Body of pancreas (tissue), 4 donors: ENCODE measurements at regions not wholly inside any gene's neighbourhood (a gene's known extent, or its start where the extent isn't known, plus 50 kb on each side); places are given as distances from the start of the nearest gene placed in this dataset.

ENCODE experiments used
- ATAC-seq: fragments of 150-250 bp; one replicate; pipeline ENCODE4 v1.9.1; 2016
- DNase-seq, 4 donors: peaks; one replicate each; pipeline ENCODE4 v3.0.0-alpha.2; 2019
- H3K27ac ChIP-seq, 4 donors: fragments of 200-600 bp; sonication (generic); 1 replicate in 3 of 4; 2 replicates in 1 of 4; pipeline versions ENCODE4 v1.5.1 to v1.6.1; 2016 to 2019; ENCODE audit warnings: mild to moderate bottlenecking in 1 of 4, mixed read lengths in 1 of 4, moderate library complexity in 1 of 4
- H3K27me3 ChIP-seq, 2 donors: fragments of 200-600 bp; sonication (generic); one replicate each; pipeline ENCODE4 v1.6.0; 2016; ENCODE audit warnings: mild to moderate bottlenecking in 1 of 2
- H3K36me3 ChIP-seq, 2 donors: fragments of 200-600 bp; sonication (generic); replicated peaks in 1 of 2; 2 replicates each; pipeline ENCODE4 v1.5.1; 2016; ENCODE audit warnings: low read depth in 2 of 2; ENCODE audit not compliant: insufficient read depth in 1 of 2
- H3K4me1 ChIP-seq: fragments of 200-600 bp; sonication (generic); one replicate; pipeline ENCODE4 v1.6.0; 2016
- H3K4me3 ChIP-seq, 2 donors: fragments of 200-600 bp; sonication (generic); 1 replicate in 1 of 2; 2 replicates in 1 of 2; pipeline ENCODE4 v1.5.1; 2016 to 2019
- H3K9me3 ChIP-seq, 3 donors: fragments of 200-600 bp; sonication (generic); 1 replicate in 2 of 3; 2 replicates in 1 of 3; pipeline ENCODE4 v1.5.1; 2016
- CTCF ChIP-seq, 7 experiments: fragments of 450-650 bp in 4 of 7; fragments of 200-600 bp in 3 of 7; sonication (generic) in 3 of 7; IDR thresholded peaks; one replicate each; pipeline ENCODE4 v1.5.1; 2016 to 2019; ENCODE audit warnings: antibody characterized with exemption in 7 of 7
- POLR2A ChIP-seq, 3 donors: fragments of 450-650 bp; IDR thresholded peaks; one replicate each; pipeline ENCODE4 v1.6.1; 2016; ENCODE audit warnings: antibody characterized with exemption in 3 of 3, mild to moderate bottlenecking in 2 of 3
- WGBS, 2 donors: methylation state at CpG; one replicate each; pipeline ENCODE4 v1.1.5; 2017; 5-methylcytosine and 5-hydroxymethylcytosine counted together
- intact Hi-C: fragments of 100-400 bp; cut with DNase I; formaldehyde crosslinking; loops from one replicate; pipeline ENCODE4 v1.15.1; 2023

- WGBS, 2 donors, result 17% methylated on average over 1 of the region's 2 CpGs; no CpG with 5 or more reads in 1 of the 2 donors
- no peaks in the 10 kb centered on the region for H3K9me3 ChIP-seq
- no peak for TF ChIP-seq POLR2A (IDR thresholded peaks at IDR 0.05)
- H3K27me3 ChIP-seq, result no peaks in the 10 kb centered on the region
- ATAC-seq (no peak), DNase-seq (no peak)
- H3K36me3 ChIP-seq, result no peaks in the 10 kb centered on the region
- no peak overlapping the region for H3K4me3 ChIP-seq
- intact Hi-C loops, result no loop called here
- no peaks in the 10 kb centered on the region for H3K4me1 ChIP-seq
- H3K27ac ChIP-seq, result no peak overlapping the region
Observed at GRCh38 chrX:87327267-87327666, 190.3 kb upstream of the KLHL4 start.

- TF ChIP-seq POLR2A (IDR thresholded peaks at IDR 0.05) (no peak), CTCF (IDR thresholded peaks at IDR 0.05) (no peak)
- 14 to 43% methylated on average over 1 of the region's 1 CpG for WGBS, 2 donors
- Histone ChIP-seq H3K4me1 (no peaks in the 10 kb centered on the region), H3K27ac (no peak overlapping the region), H3K27me3 (no peaks in the 10 kb centered on the region), H3K36me3 (no peaks in the 10 kb centered on the region), H3K4me3 (no peak overlapping the region), H3K9me3 (no peaks in the 10 kb centered on the region)
- ATAC-seq, result no peak
- DNase-seq, result no peak
- intact Hi-C loops, result no loop called here
Observed at GRCh38 chrX:87337267-87337666, 180.3 kb upstream of the KLHL4 start.

- H3K4me1 ChIP-seq, result no peaks in the 10 kb centered on the region
- intact Hi-C loops, result no loop called here
- no peaks in the 10 kb centered on the region for H3K36me3 ChIP-seq
- TF ChIP-seq POLR2A (IDR thresholded peaks at IDR 0.05) (no peak), CTCF (IDR thresholded peaks at IDR 0.05) (peak in 5 of 7 experiments; percentile 8 to 49 (median 33))
- no peaks in the 10 kb centered on the region for H3K9me3 ChIP-seq
- H3K27me3 ChIP-seq, result no peaks in the 10 kb centered on the region
- DNase-seq (no peak), ATAC-seq (no peak)
- no peak overlapping the region for H3K4me3 ChIP-seq
- H3K27ac ChIP-seq, result no peak overlapping the region
Observed at GRCh38 chrX:87338510-87338909, 179.1 kb upstream of the KLHL4 start.

GRCh38 chrX:87370865-87371264, 146.7 kb upstream of the KLHL4 start:
- no peak for ATAC-seq
- WGBS, 2 donors, result 80% methylated on average over 2 of the region's 2 CpGs; no CpG with 5 or more reads in 1 of the 2 donors
- intact Hi-C loops, result no loop called here

GRCh38 chrX:87374324-87374723, 143.3 kb upstream of the KLHL4 start:
- ATAC-seq (no peak), DNase-seq (no peak)
- no peaks in the 10 kb centered on the region for H3K4me1 ChIP-seq
- TF ChIP-seq CTCF (IDR thresholded peaks at IDR 0.05), result no peak
- TF ChIP-seq POLR2A (IDR thresholded peaks at IDR 0.05), result no peak
- no peak overlapping the region for H3K27ac ChIP-seq
- no peak overlapping the region for H3K4me3 ChIP-seq
- H3K27me3 ChIP-seq, result no peaks in the 10 kb centered on the region
- intact Hi-C loops, result no loop called here
- no peaks in the 10 kb centered on the region for H3K9me3 ChIP-seq
- H3K36me3 ChIP-seq, result no peaks in the 10 kb centered on the region

More at GRCh38 chrX:87370865-87371264, 146.7 kb upstream of the KLHL4 start:
- Histone ChIP-seq H3K27me3 (no peaks in the 10 kb centered on the region), H3K27ac (no peak overlapping the region), H3K4me1 (no peaks in the 10 kb centered on the region), H3K4me3 (no peak overlapping the region), H3K9me3 (no peaks in the 10 kb centered on the region), H3K36me3 (no peaks in the 10 kb centered on the region)
- DNase-seq, result no peak
- TF ChIP-seq POLR2A (IDR thresholded peaks at IDR 0.05), result no peak

- Histone ChIP-seq H3K27me3 (no peaks in the 10 kb centered on the region), H3K27ac (no peak overlapping the region), H3K4me3 (no peak overlapping the region), H3K36me3 (no peaks in the 10 kb centered on the region), H3K4me1 (no peaks in the 10 kb centered on the region), H3K9me3 (no peaks in the 10 kb centered on the region)
- intact Hi-C loops, result no loop called here
- TF ChIP-seq POLR2A (IDR thresholded peaks at IDR 0.05), result no peak
- no peak for TF ChIP-seq CTCF (IDR thresholded peaks at IDR 0.05)
- ATAC-seq (no peak), DNase-seq (no peak)
- WGBS, 2 donors, result 63% methylated on average over 4 of the region's 4 CpGs
Observed at GRCh38 chrX:87376896-87377295, 140.7 kb upstream of the KLHL4 start.
